ENCODE measurements at regions not wholly inside any gene's neighbourhood (a gene's known extent, or its start where the extent isn't known, plus 50 kb on each side); places are given as distances from the start of the nearest gene placed in this dataset.

DNA sequence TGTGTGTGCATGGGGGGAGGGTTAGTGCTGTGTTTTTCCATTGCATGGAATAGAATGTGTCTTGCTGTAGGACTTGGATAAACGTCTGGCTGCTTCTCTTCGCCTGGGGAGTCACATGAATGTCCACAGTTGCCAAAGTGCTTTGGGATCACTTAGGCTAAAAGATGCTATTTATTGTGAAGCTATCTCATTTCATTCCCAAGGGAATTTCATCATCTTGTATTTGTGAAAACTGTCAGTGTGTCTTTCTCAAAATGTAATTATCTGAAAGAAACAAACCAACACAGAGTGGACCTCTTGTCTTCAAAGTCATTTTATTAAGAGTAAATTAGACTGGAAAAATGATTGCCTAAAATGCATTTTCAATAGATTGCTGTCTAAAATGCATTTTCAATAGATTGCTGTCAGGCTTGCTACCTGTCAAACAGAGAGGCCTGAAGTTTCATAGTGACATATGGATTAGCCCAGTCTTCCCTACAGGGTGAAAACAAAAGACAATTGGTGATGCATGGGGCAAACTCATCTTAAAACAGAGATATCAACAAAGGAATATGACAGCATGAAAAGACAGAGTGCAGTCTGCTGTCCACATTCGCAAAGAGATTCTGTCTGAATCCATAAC is 117.1 kb upstream of the GOLIM4 start:
- H3K9me3 ChIP-seq, result no peaks in the 10 kb centered on the region
- H3K27me3 ChIP-seq, result no peaks in the 10 kb centered on the region
- no peak overlapping the region for H3K27ac ChIP-seq
- no peak overlapping the region for H3K4me3 ChIP-seq
- intact Hi-C loops (cut with DNase I; ENCODE audit: low total_unique reads), result no loop called here
- H3K4me1 ChIP-seq, result no peaks in the 10 kb centered on the region
- no peaks in the 10 kb centered on the region for H3K36me3 ChIP-seq (ENCODE audit: low read depth, missing control alignments)
- no peak for DNase-seq
- 61 to 74% methylated on average over 3 of the region's 3 CpGs for WGBS, 2 donors
- TF ChIP-seq POLR2A (IDR thresholded peaks at IDR 0.05), result no peak
- TF ChIP-seq, protein P1, sequence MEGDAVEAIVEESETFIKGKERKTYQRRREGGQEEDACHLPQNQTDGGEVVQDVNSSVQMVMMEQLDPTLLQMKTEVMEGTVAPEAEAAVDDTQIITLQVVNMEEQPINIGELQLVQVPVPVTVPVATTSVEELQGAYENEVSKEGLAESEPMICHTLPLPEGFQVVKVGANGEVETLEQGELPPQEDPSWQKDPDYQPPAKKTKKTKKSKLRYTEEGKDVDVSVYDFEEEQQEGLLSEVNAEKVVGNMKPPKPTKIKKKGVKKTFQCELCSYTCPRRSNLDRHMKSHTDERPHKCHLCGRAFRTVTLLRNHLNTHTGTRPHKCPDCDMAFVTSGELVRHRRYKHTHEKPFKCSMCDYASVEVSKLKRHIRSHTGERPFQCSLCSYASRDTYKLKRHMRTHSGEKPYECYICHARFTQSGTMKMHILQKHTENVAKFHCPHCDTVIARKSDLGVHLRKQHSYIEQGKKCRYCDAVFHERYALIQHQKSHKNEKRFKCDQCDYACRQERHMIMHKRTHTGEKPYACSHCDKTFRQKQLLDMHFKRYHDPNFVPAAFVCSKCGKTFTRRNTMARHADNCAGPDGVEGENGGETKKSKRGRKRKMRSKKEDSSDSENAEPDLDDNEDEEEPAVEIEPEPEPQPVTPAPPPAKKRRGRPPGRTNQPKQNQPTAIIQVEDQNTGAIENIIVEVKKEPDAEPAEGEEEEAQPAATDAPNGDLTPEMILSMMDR (IDR thresholded peaks at IDR 0.05), result no peak

DNA sequence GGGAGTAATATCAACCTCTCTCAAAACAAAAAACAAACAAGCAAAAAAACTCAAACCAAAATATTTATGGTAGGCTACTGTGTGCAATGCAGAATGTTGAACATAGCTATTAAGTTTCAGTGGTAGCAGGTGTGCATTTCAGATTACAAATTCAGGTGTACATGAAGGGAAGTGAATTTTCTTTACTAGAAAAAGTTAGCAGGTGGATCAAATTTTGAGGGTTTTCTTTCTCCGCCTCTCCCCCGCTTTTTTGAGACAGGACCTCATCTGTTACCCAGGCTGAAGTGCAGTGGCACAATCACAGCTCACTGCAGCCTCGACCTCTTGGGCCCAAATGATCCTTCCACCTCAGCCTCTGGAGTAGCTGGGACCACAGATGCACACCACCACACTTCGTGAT is 109.7 kb upstream of the GOLIM4 start:
- intact Hi-C loops (cut with DNase I; ENCODE audit: low total_unique reads), result no loop called here
- no peak for TF ChIP-seq POLR2A (IDR thresholded peaks at IDR 0.05)
- TF ChIP-seq, protein P1 (IDR thresholded peaks at IDR 0.05), result no peak

DNA sequence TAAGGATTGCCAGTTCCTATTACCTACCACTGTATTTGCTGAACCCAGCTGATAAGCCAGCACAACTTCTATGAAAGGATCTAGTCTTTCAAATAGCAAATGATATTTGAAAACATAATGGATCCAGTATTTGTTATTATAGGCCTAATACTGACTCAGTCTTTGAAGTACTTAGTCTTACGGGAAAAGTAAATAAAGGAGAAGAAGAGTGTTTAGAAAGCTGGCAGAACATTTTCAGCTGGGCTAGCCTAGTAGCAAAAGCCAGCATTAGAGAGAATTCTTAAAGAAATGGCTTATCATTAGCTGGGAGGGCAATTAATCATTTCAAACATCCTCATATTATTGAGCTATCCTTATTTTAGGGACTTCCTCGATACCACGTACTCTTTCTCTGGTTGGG is 101.4 kb upstream of the GOLIM4 start:
- H3K36me3 ChIP-seq (ENCODE audit: low read depth, missing control alignments), result no peaks in the 10 kb centered on the region
- H3K4me1 ChIP-seq, result no peaks in the 10 kb centered on the region
- no peaks in the 10 kb centered on the region for H3K27me3 ChIP-seq
- intact Hi-C loops (cut with DNase I; ENCODE audit: low total_unique reads), result no loop called here
- H3K9me3 ChIP-seq, result no peaks in the 10 kb centered on the region
- WGBS, 2 donors, result 81 to 84% methylated on average over 3 of the region's 3 CpGs
- no peak overlapping the region for H3K4me3 ChIP-seq
- no peak overlapping the region for H3K27ac ChIP-seq
- DNase-seq, result no peak
- TF ChIP-seq POLR2A (IDR thresholded peaks at IDR 0.05), result no peak
- TF ChIP-seq, protein P1 (IDR thresholded peaks at IDR 0.05), result no peak

More for the DNA sequence above, 109.7 kb upstream of the GOLIM4 start:
- DNase-seq, result no peak
- Histone ChIP-seq H3K36me3 (ENCODE audit: low read depth, missing control alignments) (no peaks in the 10 kb centered on the region), H3K27ac (no peak overlapping the region), H3K9me3 (no peaks in the 10 kb centered on the region), H3K27me3 (no peaks in the 10 kb centered on the region), H3K4me1 (no peaks in the 10 kb centered on the region), H3K4me3 (no peak overlapping the region)
- WGBS, 2 donors, result 86 to 96% methylated on average over 4 of the region's 4 CpGs

DNA sequence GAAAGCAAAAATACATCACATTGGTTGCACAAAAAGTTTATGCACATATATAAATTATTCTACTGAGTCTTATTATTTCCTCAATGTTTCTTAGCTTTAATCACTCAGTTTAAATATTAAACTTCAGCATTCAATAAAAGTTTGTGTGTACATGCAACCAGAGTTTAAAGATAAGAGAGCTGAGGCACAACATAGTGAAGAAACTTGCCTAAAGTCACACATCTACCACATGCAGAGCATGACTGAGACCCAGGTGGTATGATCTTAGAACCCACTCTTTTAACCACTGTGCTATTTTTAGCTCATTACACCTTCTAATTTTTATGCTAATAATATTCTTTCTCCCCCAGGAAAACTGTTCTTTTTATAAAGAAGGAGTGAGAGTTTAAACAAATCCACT is 96.1 kb upstream of the GOLIM4 start:
- Histone ChIP-seq H3K9me3 (no peaks in the 10 kb centered on the region), H3K4me3 (no peak overlapping the region), H3K27me3 (no peaks in the 10 kb centered on the region), H3K36me3 (ENCODE audit: low read depth, missing control alignments) (no peaks in the 10 kb centered on the region), H3K27ac (no peak overlapping the region), H3K4me1 (no peaks in the 10 kb centered on the region)
- intact Hi-C loops (cut with DNase I; ENCODE audit: low total_unique reads), result no loop called here
- DNase-seq, result no peak
- TF ChIP-seq POLR2A (IDR thresholded peaks at IDR 0.05), result no peak
- TF ChIP-seq, protein P1 (IDR thresholded peaks at IDR 0.05), result no peak

DNA sequence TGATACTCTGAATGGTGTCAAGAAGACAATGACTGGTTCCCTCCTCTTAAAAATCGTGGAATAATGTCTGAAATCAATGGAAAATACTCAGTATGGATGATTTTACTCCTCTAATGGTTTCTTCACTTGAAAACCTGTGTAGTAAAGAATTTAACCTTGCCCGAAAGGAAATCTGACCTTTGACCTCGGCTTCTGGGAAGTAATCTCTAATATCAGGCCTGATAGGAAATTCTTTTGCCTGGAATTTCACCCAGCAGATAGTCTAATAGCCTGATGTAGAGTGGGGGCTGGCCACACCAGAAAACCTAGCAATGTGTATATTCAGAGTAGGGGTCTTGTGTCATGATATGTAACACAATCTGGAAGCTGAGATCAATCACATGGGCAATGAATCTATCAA is 91.5 kb upstream of the GOLIM4 start:
- WGBS, 2 donors, result 72 to 78% methylated on average over 3 of the region's 3 CpGs
- no peak overlapping the region for H3K4me3 ChIP-seq
- H3K27me3 ChIP-seq, result no peaks in the 10 kb centered on the region
- H3K27ac ChIP-seq, result no peak overlapping the region
- no peak for TF ChIP-seq POLR2A (IDR thresholded peaks at IDR 0.05)
- TF ChIP-seq, protein P1 (IDR thresholded peaks at IDR 0.05), result no peak
- H3K9me3 ChIP-seq, result no peaks in the 10 kb centered on the region
- intact Hi-C loops (cut with DNase I; ENCODE audit: low total_unique reads), result no loop called here
- H3K4me1 ChIP-seq, result no peaks in the 10 kb centered on the region
- no peak for DNase-seq
- H3K36me3 ChIP-seq (ENCODE audit: low read depth, missing control alignments), result no peaks in the 10 kb centered on the region

All from testis (tissue), 2 donors.